H1 (cell line): ENCODE measurements at regions not wholly inside any gene's neighbourhood (a gene's known extent, or its start where the extent isn't known, plus 50 kb on each side); places are given as distances from the start of the nearest gene placed in this dataset.

Experiments used
- CTCF ChIA-PET: fragments of 300-600 bp; sonication (Branson Sonifier 250); formaldehyde crosslinking; loops from one replicate; lab custom pipeline; 2021; ENCODE audit not compliant: partially characterized antibody; lab: Charles Lee
- POLR2A ChIA-PET: fragments of 300-600 bp; sonication (Branson Sonifier 250); formaldehyde crosslinking; loops from one replicate; lab custom pipeline; 2021; ENCODE audit warnings: inconsistent platforms; ENCODE audit not compliant: partially characterized antibody; lab: Charles Lee
- DNase-seq, 2 experiments: peaks; one replicate each; pipeline versions ENCODE4 v3.0.0 to v3.0.0-alpha.2; 2010 to 2022; ENCODE audit warnings: low spot score in 2 of 2, low read depth in 1 of 2, mixed read lengths in 1 of 2
- FAIRE-seq: peaks from 2 replicates; lab custom pipeline; 2011; peaks lifted over from hg19 to GRCh38; lab: Jason Lieb, UNC
- H2AFZ ChIP-seq: 2 replicates; pipeline ENCODE4 v1.8.1; 2012; ENCODE audit warnings: low read length, inconsistent platforms
- H2AK5ac ChIP-seq: 2 replicates; pipeline ENCODE4 v1.6.1; 2013; ENCODE audit warnings: low read depth, low read length
- H2BK120ac ChIP-seq: replicated peaks from 2 replicates; pipeline ENCODE3; 2013; ENCODE audit warnings: low read depth, low read length, inconsistent platforms
- H2BK12ac ChIP-seq: 2 replicates; pipeline ENCODE4 v1.6.1; 2013; ENCODE audit warnings: low read depth, low read length
- H2BK15ac ChIP-seq: 2 replicates; pipeline ENCODE4 v1.6.1; 2013; ENCODE audit warnings: low read length
- H2BK20ac ChIP-seq: 2 replicates; pipeline ENCODE4 v1.6.1; 2013; ENCODE audit warnings: low read length
- H2BK5ac ChIP-seq: 2 replicates; pipeline ENCODE4 v1.6.1; 2013; ENCODE audit warnings: low read depth, low read length
- H3K14ac ChIP-seq: 2 replicates; pipeline ENCODE4 v1.6.1; 2013; ENCODE audit warnings: inconsistent platforms; ENCODE audit not compliant: insufficient read length
- H3K18ac ChIP-seq: 2 replicates; pipeline ENCODE4 v1.6.1; 2013; ENCODE audit warnings: low read length; ENCODE audit errors: extremely low read depth
- H3K23ac ChIP-seq: 2 replicates; pipeline ENCODE4 v1.6.1; 2013; ENCODE audit warnings: inconsistent platforms; ENCODE audit not compliant: insufficient read length
- H3K23me2 ChIP-seq: 2 replicates; pipeline ENCODE4 v1.6.1; 2013; ENCODE audit warnings: low read depth, low read length
- H3K27ac ChIP-seq: 2 replicates; pipeline ENCODE4 v1.6.1; 2011; ENCODE audit warnings: low read depth, low read length, inconsistent platforms
- H3K27me3 ChIP-seq, 4 experiments: replicated peaks in 1 of 4; 1 replicate in 1 of 4; 2 replicates in 3 of 4; pipeline versions ENCODE4 v1.6.1 to v1.8.1; 2011 to 2013; ENCODE audit warnings: low read length in 3 of 4, mild to moderate bottlenecking in 3 of 4, inconsistent platforms in 2 of 4, mixed read lengths in 2 of 4, moderate library complexity in 1 of 4; ENCODE audit not compliant: control insufficient read depth in 3 of 4, insufficient read depth in 3 of 4; ENCODE audit errors: extremely low read depth in 1 of 4
- H3K36me3 ChIP-seq, 4 experiments: 2 replicates each; pipeline versions ENCODE4 v1.6.1 to v1.8.1; 2011 to 2013; ENCODE audit warnings: mild to moderate bottlenecking in 4 of 4, low read length in 3 of 4, moderate library complexity in 2 of 4, control low read depth in 1 of 4, inconsistent platforms in 1 of 4; ENCODE audit not compliant: insufficient read depth in 4 of 4, control insufficient read depth in 2 of 4
- H3K4ac ChIP-seq: replicated peaks from 2 replicates; pipeline ENCODE3; 2013; ENCODE audit warnings: low read length, low read depth, mixed read lengths, inconsistent platforms; ENCODE audit not compliant: insufficient read length
- H3K4me1 ChIP-seq, 4 experiments: replicated peaks in 1 of 4; 1 replicate in 1 of 4; 2 replicates in 3 of 4; pipeline versions ENCODE4 v1.6.1 to v1.8.1; 2011 to 2013; ENCODE audit warnings: low read length in 3 of 4, inconsistent platforms in 2 of 4, mixed read lengths in 1 of 4; ENCODE audit not compliant: insufficient read depth in 4 of 4, control insufficient read depth in 3 of 4
- H3K4me2 ChIP-seq, 2 experiments: 2 replicates each; pipeline versions ENCODE4 v1.6.1 to v1.8.1; 2011 to 2013; ENCODE audit warnings: low read depth in 2 of 2, low read length in 2 of 2, control low read depth in 1 of 2, inconsistent platforms in 1 of 2, mild to moderate bottlenecking in 1 of 2; ENCODE audit not compliant: insufficient read depth in 1 of 2
- H3K4me3 ChIP-seq, 4 experiments: fragments of 200-600, 300-600 bp in 1 of 4; sonication (generic), shearing (Covaris generic), sonication (Bioruptor Twin) in 1 of 4; 2 replicates each; pipeline versions ENCODE4 v1.5.1 to v1.8.1; 2011 to 2016; ENCODE audit warnings: low read length in 4 of 4, low read depth in 3 of 4, control low read depth in 2 of 4, inconsistent platforms in 2 of 4, mild to moderate bottlenecking in 2 of 4, mixed read lengths in 1 of 4, moderate library complexity in 1 of 4; ENCODE audit not compliant: insufficient read depth in 2 of 4; ENCODE audit errors: extremely low read depth in 1 of 4
- H3K56ac ChIP-seq: replicated peaks from 2 replicates; pipeline ENCODE3; 2013; ENCODE audit warnings: low read depth, mild to moderate bottlenecking, mixed read lengths, low read length, inconsistent platforms; ENCODE audit not compliant: insufficient read length
- H3K79me1 ChIP-seq: 2 replicates; pipeline ENCODE4 v1.6.1; 2013; ENCODE audit warnings: low read depth, low read length, control low read depth
- H3K79me2 ChIP-seq, 2 experiments: 2 replicates each; pipeline versions ENCODE4 v1.6.1 to v1.8.1; 2012 to 2013; ENCODE audit warnings: low read length in 2 of 2, mild to moderate bottlenecking in 2 of 2, inconsistent platforms in 1 of 2; ENCODE audit not compliant: insufficient read depth in 2 of 2, control insufficient read depth in 1 of 2
- H3K9ac ChIP-seq, 4 experiments: replicated peaks in 1 of 4; 1 replicate in 1 of 4; 2 replicates in 3 of 4; pipeline versions ENCODE4 v1.6.1 to v1.8.1; 2011 to 2013; ENCODE audit warnings: low read depth in 3 of 4, low read length in 3 of 4, control low read depth in 2 of 4, mild to moderate bottlenecking in 2 of 4, moderate library complexity in 2 of 4, inconsistent platforms in 1 of 4; ENCODE audit errors: extremely low read depth in 1 of 4
- H3K9me3 ChIP-seq, 2 experiments: 2 replicates each; pipeline versions ENCODE4 v1.6.1 to v1.8.1; 2012 to 2013; ENCODE audit warnings: mild to moderate bottlenecking in 2 of 2, moderate library complexity in 2 of 2, control low read depth in 1 of 2, inconsistent platforms in 1 of 2, low read depth in 1 of 2, low read length in 1 of 2, mixed read lengths in 1 of 2; ENCODE audit not compliant: insufficient read depth in 2 of 2
- H4K20me1 ChIP-seq, 2 experiments: replicated peaks in 1 of 2; 2 replicates each; pipeline versions ENCODE3 to v1.8.1; 2011 to 2013; ENCODE audit warnings: inconsistent platforms in 2 of 2, low read length in 2 of 2, mild to moderate bottlenecking in 1 of 2; ENCODE audit not compliant: insufficient read depth in 2 of 2, control insufficient read depth in 1 of 2
- H4K5ac ChIP-seq: 2 replicates; pipeline ENCODE4 v1.6.1; 2013; ENCODE audit warnings: low read length, low read depth, mixed read lengths, inconsistent platforms; ENCODE audit not compliant: insufficient read length
- H4K8ac ChIP-seq: 2 replicates; pipeline ENCODE4 v1.8.0; 2013; ENCODE audit warnings: mild to moderate bottlenecking, moderate library complexity, low read length, inconsistent platforms; ENCODE audit not compliant: insufficient read depth; ENCODE audit errors: extremely low read depth
- H4K91ac ChIP-seq: replicated peaks from 2 replicates; pipeline ENCODE3; 2013; ENCODE audit warnings: low read length, mixed read lengths, inconsistent platforms; ENCODE audit not compliant: insufficient read length
- WGBS, 2 experiments: shearing (Covaris generic) in 1 of 2; methylation state at CpG; one replicate each; pipeline versions ENCODE4 v1.1.6 to v1.1.7; 2013 to 2015; ENCODE audit warnings: low lambda C conversion rate in 2 of 2, mixed read lengths in 2 of 2, inconsistent platforms in 1 of 2, low coverage in 1 of 2, missing lambda C conversion rate in 1 of 2; ENCODE audit not compliant: insufficient replicate concordance in 2 of 2, insufficient coverage in 1 of 2, insufficient read length in 1 of 2; ENCODE audit errors: extremely low coverage in 1 of 2, missing lambda C conversion rate in 1 of 2; 5-methylcytosine and 5-hydroxymethylcytosine counted together

GRCh38 chr4:3711183-3712111 is 54.7 kb upstream of the ADRA2C start:
- no peak overlapping the region for H3K4me2 ChIP-seq
- WGBS, 2 experiments, result 84% methylated on average over 26 of the region's 35 CpGs; no CpG with 5 or more reads in 1 of the 2 experiments
- CTCF ChIA-PET, result interaction anchor here (1.1 to 2.0 kb wide), 6 partner anchors 29 to 72 kb away, joined by 3 to 6 read pairs (median 4); no protein-coding TSS in a partner anchor

More at GRCh38 chr4:3711183-3712111, 54.7 kb upstream of the ADRA2C start:
- Histone ChIP-seq H4K5ac (no peak overlapping the region), H4K91ac (no peak overlapping the region), H3K36me3 (no peaks in the 10 kb centered on the region), H4K20me1 (peaks cover 0 to 9% of the 10 kb centered on the region in 2 experiments), H3K18ac (no peak overlapping the region; the same call in 1 of the 2 replicates), H3K4ac (no peak overlapping the region), H3K9ac (no peak overlapping the region), H3K23me2 (peaks cover 9% of the 10 kb centered on the region; the same call in 1 of the 2 replicates), H2BK20ac (no peak overlapping the region), H3K4me3 (no peak overlapping the region), H2BK120ac (no peak overlapping the region), H3K79me1 (no peaks in the 10 kb centered on the region), H3K23ac (no peak overlapping the region), H3K79me2 (no peaks in the 10 kb centered on the region), H3K4me1 (no peaks in the 10 kb centered on the region; a peak in 1 of 7 replicates), H3K14ac (no peak overlapping the region), H3K9me3 (no peaks in the 10 kb centered on the region), H2AK5ac (no peak overlapping the region), H3K56ac (no peak overlapping the region), H3K27me3 (no peaks in the 10 kb centered on the region; a peak in 1 of 7 replicates), H2AFZ (no peak overlapping the region), H2BK5ac (no peak overlapping the region; the same call in 1 of the 2 replicates), H3K27ac (no peak overlapping the region), H4K8ac (no peak overlapping the region; the same call in 1 of the 2 replicates), H2BK12ac (0 out of 2 replicates have a peak overlapping the region, but pooled peaks have one; percentile 39), H2BK15ac (no peak overlapping the region; the same call in 1 of the 2 replicates)
- FAIRE-seq, result no peak
- POLR2A ChIA-PET, result no interaction called here
- DNase-seq, result no peak
